SHP77 (cell line): ENCODE measurements at regions not wholly inside any gene's neighbourhood (a gene's known extent, or its start where the extent isn't known, plus 50 kb on each side); places are given as distances from the start of the nearest gene placed in this dataset.

Source experiments
- DNase-seq, 2 experiments: peaks; one replicate each; lab custom pipeline; 2025; lab: John Stamatoyannopoulos, UW

DNA sequence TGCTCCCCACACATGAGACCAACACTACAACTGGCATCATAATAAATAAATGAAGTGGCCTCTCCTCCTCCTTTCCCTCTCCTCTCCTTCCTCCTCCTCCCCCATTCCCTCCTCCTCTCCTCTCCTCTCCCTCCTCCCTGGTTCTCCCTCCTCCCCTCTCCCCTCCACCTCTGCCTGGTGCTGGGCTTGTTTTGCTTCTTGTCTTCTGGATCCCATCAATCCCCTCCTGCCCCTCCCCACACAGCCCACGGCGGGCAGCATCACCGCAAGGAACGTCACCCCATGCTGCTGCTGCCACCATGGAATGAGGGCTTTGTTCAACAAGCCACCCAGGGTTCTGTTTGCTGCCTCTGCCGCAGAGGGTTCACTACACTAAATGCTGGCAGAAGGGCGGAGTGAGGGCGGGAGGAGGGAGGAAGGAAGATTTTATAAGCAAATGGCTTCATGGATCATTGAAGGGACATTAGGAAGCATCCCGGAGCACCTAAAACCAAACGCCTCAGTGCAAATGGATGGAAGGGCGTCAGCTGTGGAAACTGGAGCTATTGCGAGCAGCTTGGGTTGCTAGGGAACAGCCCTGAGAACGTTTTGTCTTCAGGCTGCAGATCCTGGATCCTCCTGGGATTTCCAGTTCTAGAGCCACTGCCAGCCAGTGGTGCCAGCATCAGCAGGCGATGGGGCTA lies 379.7 kb upstream of the ZMIZ1 start:
- DNase-seq, result no peak

DNA sequence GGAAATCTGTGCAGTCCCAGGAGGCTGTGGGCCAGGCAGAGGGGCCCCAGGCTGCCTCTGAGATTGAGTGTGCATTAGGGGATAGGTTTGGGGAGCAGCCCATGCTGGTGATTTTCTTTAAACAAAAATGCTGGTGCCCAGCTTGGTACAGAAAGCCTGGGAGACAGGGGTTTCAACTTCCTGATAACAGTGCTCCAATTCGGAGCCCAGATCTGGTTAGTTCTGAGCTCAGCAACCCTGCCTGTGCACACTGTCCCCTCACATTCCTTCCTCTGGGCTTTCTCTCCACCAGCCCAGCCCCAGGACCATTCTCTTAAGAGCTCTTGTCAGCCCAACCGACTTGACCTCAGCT lies 379.2 kb upstream of the ZMIZ1 start:
- no peak for DNase-seq

DNA sequence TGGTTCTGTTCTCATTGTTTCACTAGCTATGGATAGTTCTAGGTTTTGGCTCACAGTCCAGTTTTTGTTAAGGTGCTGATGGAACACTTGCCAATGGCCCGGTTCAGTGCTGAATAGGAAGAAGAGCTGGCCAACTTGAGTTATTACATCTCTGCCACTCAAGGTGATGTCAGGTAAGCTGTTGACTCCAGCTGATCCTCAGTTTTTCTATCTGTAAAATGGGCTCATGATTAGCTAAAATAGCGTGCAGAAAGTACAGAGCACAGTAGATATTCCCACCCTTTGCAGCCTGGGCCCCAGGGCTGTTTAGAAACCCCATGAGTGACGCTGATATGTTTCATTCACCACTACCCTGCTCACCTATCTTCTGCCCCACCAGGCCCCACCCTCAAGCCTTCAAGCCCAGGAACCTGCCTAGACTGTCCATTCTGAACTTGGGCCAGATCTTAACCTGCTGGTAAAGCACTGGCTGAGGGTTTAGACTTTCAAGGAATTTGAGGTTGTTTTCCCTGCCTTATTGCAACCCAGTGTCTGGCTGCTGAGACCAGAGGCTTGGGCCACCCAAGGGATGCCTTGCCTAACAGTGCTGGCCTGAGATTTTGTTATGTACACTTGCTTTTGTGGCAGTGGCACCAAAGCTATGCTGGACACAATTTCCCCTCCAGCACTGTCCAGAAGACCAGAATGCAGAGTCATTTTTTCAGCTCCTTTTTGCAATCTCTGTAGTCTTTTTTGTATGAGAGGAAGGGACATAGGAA lies 378.2 kb upstream of the ZMIZ1 start:
- DNase-seq, result no peak

GRCh38 chr10:78691301-78692030 lies 377.3 kb upstream of the ZMIZ1 start:
- DNase-seq, result no peak

DNA sequence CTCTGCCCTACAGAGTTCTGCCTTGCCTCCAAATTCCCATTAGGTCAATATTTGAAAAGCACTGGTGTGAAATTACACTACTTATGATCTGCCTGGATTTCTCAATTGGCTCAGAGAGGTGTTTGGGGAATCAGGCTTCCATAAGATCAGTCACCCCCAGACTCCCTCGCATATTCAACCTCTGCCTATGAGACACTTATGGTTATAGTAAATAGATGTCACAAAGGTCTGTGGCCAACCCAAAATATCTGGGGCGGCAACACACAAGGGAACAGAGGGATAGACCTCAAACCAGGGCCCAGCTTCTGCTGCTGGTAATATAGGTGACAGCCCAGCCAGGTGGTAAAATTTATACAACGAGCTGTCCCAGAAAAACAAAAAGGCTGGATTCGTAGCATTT lies 376.7 kb upstream of the ZMIZ1 start:
- DNase-seq, result no peak

DNA sequence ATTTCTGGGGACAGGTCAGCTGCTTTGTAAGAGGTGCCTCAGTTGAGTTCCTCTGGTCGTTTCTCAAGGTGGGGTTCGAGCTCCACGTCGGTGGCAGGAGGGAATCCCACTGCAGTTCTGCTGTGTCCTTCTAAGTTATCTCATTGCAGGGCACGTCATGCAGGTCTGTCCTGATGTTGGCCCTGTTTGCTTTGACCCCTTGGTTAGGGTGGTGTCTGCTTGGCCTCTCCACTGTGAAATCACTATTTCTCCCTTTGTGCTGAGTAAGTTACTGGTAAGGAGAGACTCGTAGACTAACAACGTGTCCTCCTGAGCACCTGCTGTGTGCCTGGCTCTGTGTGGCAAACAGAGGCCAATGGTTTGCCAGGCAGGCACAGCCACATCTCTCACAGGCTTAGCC lies 372.9 kb upstream of the ZMIZ1 start:
- no peak for DNase-seq

GRCh38 chr10:78696791-78697395 lies 371.9 kb upstream of the ZMIZ1 start:
- no peak for DNase-seq

- DNase-seq, result no peak
Measured at GRCh38 chr10:78699971-78700370, 368.8 kb upstream of the ZMIZ1 start.

- DNase-seq, result no peak
Measured at GRCh38 chr10:78700413-78700812, 368.4 kb upstream of the ZMIZ1 start.

DNA sequence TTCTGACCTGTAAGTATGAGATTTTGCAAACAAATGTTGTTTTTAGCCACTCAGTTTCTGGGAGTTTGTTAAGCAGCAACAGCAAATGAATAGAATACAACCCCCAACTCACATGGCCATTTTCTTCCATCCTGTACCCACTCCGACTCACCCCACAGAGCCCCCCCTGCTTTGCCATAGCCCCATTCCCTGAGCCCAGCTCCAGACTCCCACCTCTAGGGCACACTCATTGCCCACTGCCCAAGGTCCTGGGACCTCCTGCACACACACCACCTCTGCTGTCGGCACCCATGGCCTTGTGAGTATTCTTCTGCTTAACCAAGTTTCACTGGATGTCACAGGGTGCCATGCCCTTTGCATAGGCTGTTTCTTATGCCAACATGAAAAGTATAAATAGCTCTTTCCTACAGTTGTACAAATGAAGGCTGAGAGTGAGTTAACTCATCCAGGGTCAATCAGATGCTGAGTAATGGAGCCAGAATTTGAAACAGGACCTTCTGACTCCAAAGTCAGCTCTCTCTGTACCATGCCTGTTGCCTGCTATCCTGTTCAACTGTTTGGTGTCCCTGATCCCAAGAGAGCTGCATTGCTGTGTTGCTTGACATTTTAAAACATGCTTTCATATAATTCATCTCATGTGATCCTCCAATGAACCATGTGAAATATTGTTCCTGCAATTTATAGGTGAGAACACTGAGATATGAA lies 367.8 kb upstream of the ZMIZ1 start:
- DNase-seq, result no peak

- no peak for DNase-seq
Measured at GRCh38 chr10:78702186-78702585, 366.6 kb upstream of the ZMIZ1 start.

DNA sequence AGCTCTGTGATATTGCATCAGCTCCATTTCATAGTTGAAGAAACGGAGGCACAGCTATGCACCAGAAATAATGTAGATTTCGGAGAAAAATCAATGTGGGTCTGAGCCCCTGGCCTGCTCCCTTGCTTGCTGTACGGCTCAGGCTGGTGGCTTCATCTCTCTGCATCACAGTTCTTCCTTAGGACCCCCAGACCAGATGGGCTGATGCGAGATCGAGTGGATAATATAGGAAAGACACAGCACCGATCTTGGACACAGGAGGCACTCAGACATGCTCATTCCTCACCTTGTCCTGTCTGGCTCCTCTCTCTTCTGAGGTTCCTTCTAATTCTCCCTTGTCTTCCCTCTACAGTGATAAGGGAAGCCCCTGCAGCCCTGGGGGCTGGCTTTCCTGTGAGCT lies 365.9 kb upstream of the ZMIZ1 start:
- no peak for DNase-seq

DNA sequence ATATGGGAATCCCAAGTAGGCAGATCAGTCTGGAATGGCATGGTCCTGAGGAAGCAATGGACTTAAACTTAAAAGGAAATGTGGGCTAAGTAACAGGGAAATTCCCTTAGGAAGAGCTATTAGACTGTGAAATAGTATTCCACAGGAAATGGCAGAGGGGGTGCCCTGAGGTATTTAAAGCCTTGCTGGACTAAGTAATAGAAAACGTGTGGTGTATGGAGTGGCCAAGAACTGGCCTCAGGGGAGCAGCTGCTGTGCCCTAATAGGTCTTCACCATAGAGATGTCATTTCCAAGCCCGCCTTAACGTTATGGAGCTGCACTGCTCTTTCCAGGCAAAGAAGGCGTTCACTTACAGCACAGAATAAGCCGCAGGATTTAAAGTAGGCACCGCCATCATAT lies 365.2 kb upstream of the ZMIZ1 start:
- DNase-seq, result no peak

GRCh38 chr10:78706256-78706655 lies 362.5 kb upstream of the ZMIZ1 start:
- no peak for DNase-seq

- DNase-seq, result no peak
Measured at GRCh38 chr10:78706726-78707540, 361.8 kb upstream of the ZMIZ1 start.

GRCh38 chr10:78707745-78708144 lies 361.0 kb upstream of the ZMIZ1 start:
- DNase-seq, result no peak

DNA sequence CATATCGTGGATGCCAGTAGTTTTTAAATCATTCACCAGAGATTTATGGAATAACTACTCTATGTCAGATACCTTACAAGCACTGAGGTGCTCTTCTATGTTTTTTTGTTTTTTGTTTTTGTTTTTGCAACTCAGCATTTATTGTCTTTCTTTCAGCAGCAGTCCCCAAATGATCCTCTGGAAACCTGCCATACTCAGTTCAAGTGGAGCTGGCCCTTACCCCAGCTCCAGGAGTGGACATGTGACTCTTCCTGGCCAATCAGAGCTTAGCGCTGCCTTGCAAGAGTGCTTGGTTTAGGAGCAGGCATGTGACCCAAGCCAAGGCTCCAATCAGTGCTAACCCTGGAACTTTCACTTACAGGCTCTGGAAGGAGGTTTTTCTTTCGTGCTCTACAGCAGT lies 356.6 kb upstream of the ZMIZ1 start:
- no peak for DNase-seq

DNA sequence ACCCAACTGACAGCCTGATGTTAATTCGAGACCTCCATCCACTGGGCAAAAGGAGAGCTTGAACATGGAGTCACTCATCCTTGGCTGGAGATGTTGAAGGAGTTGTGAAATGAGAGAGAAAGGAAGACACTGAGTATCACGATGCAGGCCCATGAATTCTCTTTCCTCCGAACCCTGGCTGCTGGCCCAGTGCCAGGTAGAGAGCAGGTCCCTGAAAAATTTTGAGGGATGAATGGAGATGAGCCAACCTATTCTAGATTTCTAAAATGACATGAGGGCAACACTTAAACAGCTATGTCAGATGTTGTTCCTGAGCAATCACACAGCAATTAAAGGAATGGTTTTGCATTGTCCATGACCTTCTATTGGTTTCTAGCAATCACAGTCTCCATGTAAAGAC lies 355.1 kb upstream of the ZMIZ1 start:
- DNase-seq, result no peak

GRCh38 chr10:78714225-78714624 lies 354.5 kb upstream of the ZMIZ1 start:
- DNase-seq, result no peak

- no peak for DNase-seq
Measured at GRCh38 chr10:78715435-78715834, 353.3 kb upstream of the ZMIZ1 start.

- no peak for DNase-seq
Measured at GRCh38 chr10:78716043-78716660, 352.6 kb upstream of the ZMIZ1 start.
